ENCODE measurements at regions not wholly inside any gene's neighbourhood (a gene's known extent, or its start where the extent isn't known, plus 50 kb on each side); places are given as distances from the start of the nearest gene placed in this dataset.

- no peaks in the 10 kb centered on the region for H3K27me3 Mint-ChIP-seq (ENCODE audit: low read depth in 2 of 2)
- H3K27ac Mint-ChIP-seq, result no peak overlapping the region
- no peak for TF ChIP-seq CTCF (IDR thresholded peaks at IDR 0.05)
- H3K4me3 Mint-ChIP-seq, result no peak overlapping the region
- H3K36me3 Mint-ChIP-seq, result no peaks in the 10 kb centered on the region
- no peaks in the 10 kb centered on the region for H3K27me3 ChIP-seq (ENCODE audit: control insufficient read depth, insufficient read depth, low read length)
- no peak overlapping the region for H3K27ac ChIP-seq (ENCODE audit: low read length)
- H3K9me3 Mint-ChIP-seq, result peaks cover 0 to 3% of the 10 kb centered on the region in 2 donors
- no peaks in the 10 kb centered on the region for H3K4me1 Mint-ChIP-seq
- no peaks in the 10 kb centered on the region for H3K4me1 ChIP-seq (ENCODE audit: control insufficient read depth, insufficient read depth, low read length)
- H3K4me3 ChIP-seq (ENCODE audit: low read length), result no peak overlapping the region
- DNase-seq, result no peak
- intact Hi-C loops (cut with micrococcal nuclease), result no loop called here
- H3K9me3 ChIP-seq (ENCODE audit: control insufficient read depth, insufficient read depth, low read length), result no peaks in the 10 kb centered on the region
- no peaks in the 10 kb centered on the region for H3K36me3 ChIP-seq (ENCODE audit: control insufficient read depth, insufficient read depth, low read length)
- ATAC-seq, result no peak
These were observed 161.4 kb upstream of the MTNR1B start for GRCh38 chr11:92808022-92808421.

DNA sequence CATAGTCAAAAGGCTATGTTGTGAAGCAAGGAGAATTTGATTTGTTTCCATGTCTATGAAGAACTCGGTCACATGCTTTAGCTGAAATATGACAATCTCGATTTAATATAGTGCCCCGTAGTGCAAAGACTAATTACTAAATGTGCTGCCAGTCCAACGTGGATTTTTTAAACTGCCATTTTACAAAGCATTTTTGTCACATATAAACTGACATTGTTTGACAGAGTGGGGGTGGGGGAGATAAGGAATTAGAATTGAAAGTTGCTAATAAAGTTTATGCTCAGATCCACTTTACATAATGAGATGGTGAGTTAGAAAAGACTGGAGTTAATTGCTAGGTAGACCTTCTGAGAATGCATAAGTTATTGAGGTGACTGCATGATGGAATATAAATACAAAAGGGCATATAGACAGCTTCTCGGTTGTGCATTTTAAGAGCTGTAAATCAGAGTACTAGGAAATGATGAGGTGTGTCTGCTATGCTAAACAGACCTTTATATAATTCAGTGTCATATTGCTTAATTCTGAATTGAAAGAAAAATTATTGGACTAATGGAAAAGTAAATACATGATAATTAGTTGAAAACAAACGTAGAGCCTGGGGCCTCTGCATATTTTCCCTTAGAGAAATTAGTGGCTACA is 158.9 kb upstream of the MTNR1B start:
- no peak overlapping the region for H3K27ac Mint-ChIP-seq
- H3K9me3 Mint-ChIP-seq, result peaks cover 0 to 3% of the 10 kb centered on the region in 2 donors
- no peak overlapping the region for H3K4me3 Mint-ChIP-seq

GRCh38 chr11:92811341-92811740 is 158.1 kb upstream of the MTNR1B start:
- H3K27ac ChIP-seq (ENCODE audit: low read length), result no peak overlapping the region
- DNase-seq (no peak), ATAC-seq (no peak)
- H3K27me3 ChIP-seq (ENCODE audit: control insufficient read depth, insufficient read depth, low read length), result no peaks in the 10 kb centered on the region
- H3K27ac Mint-ChIP-seq, result no peak overlapping the region
- H3K27me3 Mint-ChIP-seq (ENCODE audit: low read depth in 2 of 2), result no peaks in the 10 kb centered on the region
- TF ChIP-seq CTCF (IDR thresholded peaks at IDR 0.05), result no peak
- no peaks in the 10 kb centered on the region for H3K4me1 Mint-ChIP-seq
- peaks cover 0 to 7% of the 10 kb centered on the region in 2 donors for H3K9me3 Mint-ChIP-seq
- WGBS (ENCODE audit: insufficient coverage), result 76% methylated on average over 2 of the region's 2 CpGs
- no peaks in the 10 kb centered on the region for H3K36me3 ChIP-seq (ENCODE audit: control insufficient read depth, insufficient read depth, low read length)
- H3K4me3 ChIP-seq (ENCODE audit: low read length), result no peak overlapping the region
- H3K36me3 Mint-ChIP-seq, result no peaks in the 10 kb centered on the region
- no peaks in the 10 kb centered on the region for H3K4me1 ChIP-seq (ENCODE audit: control insufficient read depth, insufficient read depth, low read length)
- H3K4me3 Mint-ChIP-seq, result no peak overlapping the region
- no peaks in the 10 kb centered on the region for H3K9me3 ChIP-seq (ENCODE audit: control insufficient read depth, insufficient read depth, low read length)
- intact Hi-C loops (cut with micrococcal nuclease), result no loop called here

More for the DNA sequence above, 158.9 kb upstream of the MTNR1B start:
- ATAC-seq (no peak), DNase-seq (no peak)
- Histone ChIP-seq H3K36me3 (ENCODE audit: control insufficient read depth, insufficient read depth, low read length) (no peaks in the 10 kb centered on the region), H3K4me1 (ENCODE audit: control insufficient read depth, insufficient read depth, low read length) (no peaks in the 10 kb centered on the region), H3K27me3 (ENCODE audit: control insufficient read depth, insufficient read depth, low read length) (no peaks in the 10 kb centered on the region), H3K27ac (ENCODE audit: low read length) (no peak overlapping the region), H3K4me3 (ENCODE audit: low read length) (no peak overlapping the region), H3K9me3 (ENCODE audit: control insufficient read depth, insufficient read depth, low read length) (no peaks in the 10 kb centered on the region)
- intact Hi-C loops (cut with micrococcal nuclease), result no loop called here
- WGBS (ENCODE audit: insufficient coverage), result 79% methylated on average over 6 of the region's 6 CpGs
- Mint-ChIP-seq H3K36me3 (no peaks in the 10 kb centered on the region), H3K4me1 (no peaks in the 10 kb centered on the region), H3K27me3 (ENCODE audit: low read depth in 2 of 2) (no peaks in the 10 kb centered on the region)
- TF ChIP-seq CTCF (IDR thresholded peaks at IDR 0.05), result no peak

GRCh38 chr11:92812841-92813240 is 156.6 kb upstream of the MTNR1B start:
- Mint-ChIP-seq H3K27ac (no peak overlapping the region), H3K4me1 (no peaks in the 10 kb centered on the region), H3K4me3 (no peak overlapping the region), H3K27me3 (ENCODE audit: low read depth in 2 of 2) (no peaks in the 10 kb centered on the region), H3K9me3 (peaks cover 2 to 6% of the 10 kb centered on the region in 2 donors), H3K36me3 (no peaks in the 10 kb centered on the region)
- Histone ChIP-seq H3K9me3 (ENCODE audit: control insufficient read depth, insufficient read depth, low read length) (no peaks in the 10 kb centered on the region), H3K27me3 (ENCODE audit: control insufficient read depth, insufficient read depth, low read length) (no peaks in the 10 kb centered on the region), H3K4me3 (ENCODE audit: low read length) (no peak overlapping the region), H3K27ac (ENCODE audit: low read length) (no peak overlapping the region), H3K4me1 (ENCODE audit: control insufficient read depth, insufficient read depth, low read length) (no peaks in the 10 kb centered on the region), H3K36me3 (ENCODE audit: control insufficient read depth, insufficient read depth, low read length) (no peaks in the 10 kb centered on the region)
- no peak for ATAC-seq
- no peak for DNase-seq
- no peak for TF ChIP-seq CTCF (IDR thresholded peaks at IDR 0.05)
- 54% methylated on average over 5 of the region's 5 CpGs for WGBS (ENCODE audit: insufficient coverage)
- intact Hi-C loops (cut with micrococcal nuclease), result no loop called here
